Head of caudate nucleus (tissue), 42 donors: ENCODE measurements at regions not wholly inside any gene's neighbourhood (a gene's known extent, or its start where the extent isn't known, plus 50 kb on each side); places are given as distances from the start of the nearest gene placed in this dataset.

Source experiments
- DNase-seq, 42 donors: peaks; one replicate each; pipeline versions ENCODE4 v3.0.0 to v3.0.0-alpha.2; 2020 to 2021; ENCODE audit warnings: mixed read lengths in 7 of 42
- intact Hi-C: fragments of 100-400 bp; cut with DNase I; formaldehyde crosslinking; loops from one replicate; pipeline ENCODE4 v1.15.0; 2022

- intact Hi-C loops, result no loop called here
- no peak for DNase-seq
These were observed 327.3 kb upstream of the TLE3 start for GRCh38 chr15:70424937-70425411.

DNA sequence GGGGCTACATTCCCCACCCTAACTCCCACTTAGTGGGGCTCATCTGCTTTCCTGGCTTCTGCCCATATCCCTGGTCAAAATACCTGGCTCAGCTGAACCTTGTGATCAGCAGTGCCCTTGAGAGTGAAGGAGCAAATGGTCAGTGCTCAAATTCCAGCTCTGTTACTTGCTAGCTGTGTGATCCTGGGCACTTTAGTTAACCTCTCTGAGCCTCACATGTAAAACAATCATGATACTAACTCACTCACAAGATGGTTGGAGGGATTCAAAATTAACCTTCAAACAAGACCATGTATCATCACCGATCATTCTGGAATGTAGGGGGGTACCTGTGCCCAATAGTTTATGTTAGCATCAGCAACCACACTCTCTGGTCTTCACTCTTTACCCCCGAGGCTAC lies 325.6 kb upstream of the TLE3 start:
- no peak for DNase-seq
- intact Hi-C loops, result no loop called here

- intact Hi-C loops, result no loop called here
- no peak for DNase-seq
These were observed 324.6 kb upstream of the TLE3 start for GRCh38 chr15:70422342-70422741.

GRCh38 chr15:70420948-70421482 lies 323.3 kb upstream of the TLE3 start:
- intact Hi-C loops, result no loop called here
- DNase-seq, result no peak

DNA sequence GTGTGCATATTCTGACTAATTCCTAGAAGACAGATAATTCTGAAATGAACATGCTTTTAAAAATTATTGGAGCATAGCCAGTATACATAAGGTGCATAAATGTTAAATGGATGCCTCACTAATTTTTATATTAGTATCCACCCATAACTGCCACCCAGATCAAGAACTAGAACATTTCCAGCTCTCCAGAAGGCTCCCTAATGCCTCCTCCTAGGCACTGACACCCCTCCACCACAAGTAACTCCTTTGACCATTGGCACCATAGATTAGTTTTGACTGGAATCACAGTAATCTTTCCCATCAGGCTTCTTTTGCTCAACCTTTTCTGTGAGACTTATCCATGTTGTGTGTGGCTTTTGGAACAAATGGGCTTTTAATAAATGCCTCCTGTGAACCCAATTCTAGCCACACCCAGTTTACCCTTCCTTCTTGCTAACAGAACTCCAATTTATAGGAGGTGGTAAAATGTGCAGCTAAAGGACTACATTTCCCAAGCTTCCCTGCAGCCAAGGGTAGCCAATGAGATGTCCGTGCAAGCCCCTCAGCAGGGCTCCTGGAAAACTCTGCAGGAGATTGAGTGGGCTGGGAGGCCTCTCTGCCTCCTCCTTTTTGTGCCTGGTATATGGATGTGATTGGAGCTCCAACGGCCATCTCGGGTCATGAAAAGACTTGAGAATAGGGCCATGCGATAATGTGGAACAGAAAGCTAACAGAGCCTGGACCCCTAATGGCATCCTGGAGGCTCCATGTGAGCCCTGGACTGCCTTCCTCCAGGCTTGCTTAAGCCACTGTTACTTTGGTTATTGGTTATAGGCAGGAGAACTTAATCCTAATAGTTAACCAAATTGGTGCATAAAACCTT lies 322.6 kb upstream of the TLE3 start:
- intact Hi-C loops, result no loop called here
- no peak for DNase-seq

GRCh38 chr15:70418943-70419342 lies 321.2 kb upstream of the TLE3 start:
- intact Hi-C loops, result loop anchor here (10.0 kb wide), 1 partner anchor 434 kb away; no protein-coding TSS in a partner anchor
- peak in 1 of 42 donors; percentile 3 for DNase-seq

DNA sequence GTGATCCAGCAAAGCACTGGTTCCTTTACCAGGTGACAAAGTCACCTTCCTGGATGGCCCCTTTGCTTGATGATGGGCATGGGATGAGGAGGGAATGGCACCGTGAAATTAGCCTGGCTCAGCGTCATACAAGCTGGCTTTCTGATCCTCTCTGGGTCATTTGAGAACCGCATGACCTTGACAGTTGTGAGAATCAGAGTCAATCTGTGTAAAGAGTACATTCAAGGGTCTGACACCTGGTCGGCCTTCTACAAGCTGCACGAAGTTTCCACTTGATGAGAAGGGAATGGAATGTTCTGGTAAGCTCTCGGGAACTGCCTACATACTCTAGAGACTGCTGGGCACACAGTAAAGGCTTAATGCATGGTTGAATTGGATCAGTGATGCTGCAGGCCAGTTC lies 319.8 kb upstream of the TLE3 start:
- DNase-seq, result no peak
- intact Hi-C loops, result loop anchor here (10.0 kb wide), 1 partner anchor 433 kb away; no protein-coding TSS in a partner anchor

DNA sequence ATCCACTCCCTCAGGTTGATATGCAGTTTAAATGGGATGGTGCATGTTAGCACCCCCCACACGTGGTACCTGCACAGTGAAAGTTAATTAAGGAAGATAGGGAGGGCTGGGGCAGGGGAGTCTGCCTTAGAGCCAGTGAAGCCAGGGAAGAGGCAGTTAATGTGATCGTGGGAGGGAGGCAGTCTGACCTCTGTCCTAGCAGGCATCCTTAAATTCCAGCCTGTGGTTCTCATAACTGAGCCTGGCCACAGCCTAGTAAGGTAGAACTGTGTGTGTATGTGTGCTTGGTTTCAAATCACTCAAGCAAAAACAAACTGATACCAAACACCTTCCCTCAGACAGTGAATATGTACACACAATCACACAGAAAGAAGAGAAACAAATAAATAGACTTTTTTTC lies 319.1 kb upstream of the TLE3 start:
- intact Hi-C loops, result loop anchor here (10.0 kb wide), 1 partner anchor 432 kb away; no protein-coding TSS in a partner anchor
- no peak for DNase-seq

GRCh38 chr15:70415398-70415797 lies 317.7 kb upstream of the TLE3 start:
- DNase-seq, result no peak
- intact Hi-C loops, result loop anchor here (10.0 kb wide), 1 partner anchor 431 kb away; no protein-coding TSS in a partner anchor

DNA sequence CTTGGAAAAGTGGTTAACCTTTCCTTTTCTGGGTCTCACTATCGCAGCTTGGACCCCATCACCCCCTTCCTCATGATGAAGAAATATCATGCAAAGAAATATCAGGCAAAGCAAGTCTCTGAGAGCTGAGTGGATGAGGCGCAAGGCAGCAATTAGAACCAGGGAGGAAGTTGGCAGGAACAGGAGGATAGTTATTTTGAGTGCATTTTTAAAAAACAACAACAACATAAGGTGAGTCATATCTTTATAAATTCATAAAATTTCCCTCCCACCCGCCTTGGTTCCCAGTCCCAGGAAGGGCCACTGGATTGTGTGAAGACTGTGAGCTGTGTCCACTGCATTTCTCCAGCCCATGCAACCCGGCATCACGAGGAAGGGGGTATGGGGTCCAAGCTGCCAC lies 316.9 kb upstream of the TLE3 start:
- intact Hi-C loops, result loop anchor here (10.0 kb wide), 1 partner anchor 430 kb away; no protein-coding TSS in a partner anchor
- no peak for DNase-seq

GRCh38 chr15:70412794-70413193 lies 315.1 kb upstream of the TLE3 start:
- intact Hi-C loops, result loop anchor here (10.0 kb wide), 1 partner anchor 428 kb away; no protein-coding TSS in a partner anchor
- DNase-seq, result no peak

GRCh38 chr15:70411143-70411863 lies 313.6 kb upstream of the TLE3 start:
- intact Hi-C loops, result loop anchor here (10.0 kb wide), 1 partner anchor 427 kb away; no protein-coding TSS in a partner anchor
- no peak for DNase-seq

DNA sequence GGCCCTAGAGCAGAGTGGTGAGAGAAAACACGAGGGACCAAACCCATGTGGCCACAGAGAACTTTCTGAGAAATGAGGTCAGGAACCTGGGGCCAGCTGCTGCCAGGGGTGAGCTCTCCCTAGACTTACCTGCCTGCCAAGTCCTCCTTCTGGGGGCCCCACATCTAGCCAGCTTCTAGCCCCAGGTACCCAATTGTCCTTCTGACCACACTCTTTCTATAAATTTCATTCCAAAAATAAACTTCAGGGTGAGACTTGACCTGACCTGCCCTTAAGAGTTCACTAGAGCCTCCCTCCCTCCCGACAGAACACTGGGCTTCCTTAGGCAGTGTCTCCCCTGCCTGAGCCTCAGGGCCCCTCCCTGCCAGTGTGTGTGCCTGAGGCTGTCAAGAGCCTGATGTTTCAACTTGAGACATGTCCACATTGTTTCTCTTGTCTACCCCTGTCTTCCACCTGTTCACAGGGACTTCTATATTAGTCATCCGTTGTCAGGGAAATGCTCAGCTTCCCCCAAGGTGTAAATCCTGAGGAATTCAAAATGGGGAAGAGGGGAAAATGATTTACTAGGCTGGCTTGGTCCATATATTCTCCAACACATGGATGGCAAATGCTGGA lies 312.8 kb upstream of the TLE3 start:
- DNase-seq, result no peak
- intact Hi-C loops, result loop anchor here (10.0 kb wide), 1 partner anchor 426 kb away; no protein-coding TSS in a partner anchor

DNA sequence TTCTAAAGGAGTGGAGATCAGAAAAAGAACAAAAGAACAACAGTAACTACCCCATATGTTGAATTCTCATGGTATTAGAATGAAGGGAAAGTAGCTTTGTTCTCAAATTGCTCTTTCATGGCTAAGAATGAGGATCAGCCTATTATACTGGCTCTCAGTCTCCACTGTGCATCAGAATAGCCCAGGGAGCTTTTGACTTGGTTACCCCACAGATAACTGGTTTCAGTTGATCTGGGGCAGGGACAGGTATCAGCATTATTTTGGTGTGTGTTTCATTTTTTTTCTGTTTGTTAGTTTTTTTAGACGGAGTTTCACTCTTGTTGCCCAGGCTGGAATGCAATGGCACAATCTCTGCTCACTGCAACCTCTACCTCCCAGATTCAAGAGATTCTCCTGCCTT lies 311.7 kb upstream of the TLE3 start:
- intact Hi-C loops, result no loop called here
- DNase-seq, result no peak

GRCh38 chr15:70407955-70408354 lies 310.2 kb upstream of the TLE3 start:
- intact Hi-C loops, result no loop called here
- DNase-seq, result no peak

GRCh38 chr15:70407336-70407670 lies 309.6 kb upstream of the TLE3 start:
- intact Hi-C loops, result no loop called here
- DNase-seq, result no peak

- intact Hi-C loops, result no loop called here
- DNase-seq, result no peak
These were observed 309.1 kb upstream of the TLE3 start for GRCh38 chr15:70406617-70407335.

GRCh38 chr15:70401709-70402108 lies 304.0 kb upstream of the TLE3 start:
- intact Hi-C loops, result no loop called here
- DNase-seq, result no peak
